Keratinocyte (primary cell): ENCODE measurements at regions not wholly inside any gene's neighbourhood (a gene's known extent, or its start where the extent isn't known, plus 50 kb on each side); places are given as distances from the start of the nearest gene placed in this dataset.

ENCODE experiments used
- DNase-seq: peaks from one replicate; pipeline ENCODE4 v3.0.0-alpha.2; 2011; ENCODE audit warnings: low read depth, missing footprints, low spot score
- FAIRE-seq: peaks from 2 replicates; lab custom pipeline; 2011; peaks lifted over from hg19 to GRCh38; lab: Jason Lieb, UNC
- H2AFZ ChIP-seq: 2 replicates; pipeline ENCODE4 v1.6.0; 2012; ENCODE audit warnings: low read length, control low read depth, inconsistent platforms; ENCODE audit not compliant: control insufficient read depth
- H3K27ac ChIP-seq: 2 replicates; pipeline ENCODE4 v1.5.1; 2011; ENCODE audit warnings: low read length; ENCODE audit not compliant: control insufficient read depth, insufficient read depth
- H3K27me3 ChIP-seq: 3 replicates; pipeline ENCODE4 v1.6.0; 2011; ENCODE audit warnings: low read length; ENCODE audit not compliant: control insufficient read depth, insufficient read depth; ENCODE audit errors: extremely low read depth
- H3K36me3 ChIP-seq, 2 experiments: 2 replicates in 1 of 2; 3 replicates in 1 of 2; pipeline ENCODE4 v1.5.1; 2011; ENCODE audit warnings: low read length in 2 of 2, mild to moderate bottlenecking in 1 of 2; ENCODE audit not compliant: control insufficient read depth in 2 of 2, insufficient read depth in 2 of 2; ENCODE audit errors: extremely low read depth in 1 of 2
- H3K4me1 ChIP-seq: 3 replicates; pipeline ENCODE4 v1.5.1; 2011; ENCODE audit warnings: low read length; ENCODE audit not compliant: control insufficient read depth, insufficient read depth; ENCODE audit errors: extremely low read depth
- H3K4me2 ChIP-seq: 3 replicates; pipeline ENCODE4 v1.6.0; 2011; ENCODE audit warnings: low read depth, low read length; ENCODE audit not compliant: control insufficient read depth, insufficient read depth; ENCODE audit errors: extremely low read depth
- H3K4me3 ChIP-seq, 3 experiments: fragments of 200-600 bp in 1 of 3; sonication (generic) in 1 of 3; 2 replicates in 2 of 3; 3 replicates in 1 of 3; pipeline ENCODE4 v1.5.1; 2011 to 2016; ENCODE audit warnings: low read length in 3 of 3, mild to moderate bottlenecking in 3 of 3, control low read depth in 2 of 3, inconsistent platforms in 1 of 3, low read depth in 1 of 3, mixed read lengths in 1 of 3, mixed run types in 1 of 3, moderate library complexity in 1 of 3; ENCODE audit not compliant: control insufficient read depth in 2 of 3, insufficient read depth in 2 of 3; ENCODE audit errors: extremely low read depth in 1 of 3
- H3K79me2 ChIP-seq: 2 replicates; pipeline ENCODE4 v1.6.0; 2012; ENCODE audit warnings: low read length; ENCODE audit not compliant: control insufficient read depth, insufficient read depth
- H3K9ac ChIP-seq: 3 replicates; pipeline ENCODE4 v1.6.0; 2011; ENCODE audit warnings: low read length; ENCODE audit not compliant: control insufficient read depth, insufficient read depth; ENCODE audit errors: extremely low read depth
- H3K9me1 ChIP-seq: 3 replicates; pipeline ENCODE4 v1.6.0; 2011; ENCODE audit warnings: low read length; ENCODE audit not compliant: control insufficient read depth, insufficient read depth; ENCODE audit errors: extremely low read depth
- H3K9me3 ChIP-seq: 2 replicates; pipeline ENCODE4 v1.5.1; 2012; ENCODE audit warnings: low read depth, low read length; ENCODE audit not compliant: control insufficient read depth
- H4K20me1 ChIP-seq: 3 replicates; pipeline ENCODE4 v1.6.0; 2011; ENCODE audit warnings: low read length; ENCODE audit not compliant: control insufficient read depth, insufficient read depth; ENCODE audit errors: extremely low read depth
- EZH2 ChIP-seq: IDR thresholded peaks from one replicate; pipeline ENCODE4 v1.6.1; 2012; ENCODE audit warnings: inconsistent platforms, mild to moderate bottlenecking, low read length, moderate library complexity
- dilution Hi-C: fragments of 300-500 bp; cut with MboI; formaldehyde crosslinking; loops from one replicate; pipeline ENCODE4 v1.7.0; 2020; ENCODE audit warnings: low sequenced_read_pairs; ENCODE audit not compliant: extremely low pct_ligation_motif_present
- TF ChIP-seq, protein P1 (sequence below), 3 experiments: IDR thresholded peaks in 1 of 3; conservative IDR thresholded peaks in 1 of 3; optimal IDR thresholded peaks in 1 of 3; 2 replicates in 2 of 3; 3 replicates in 1 of 3; pipeline versions ENCODE3 to v1.5.1; 2011; ENCODE audit warnings: low read length in 3 of 3, mild to moderate bottlenecking in 3 of 3, moderate library complexity in 2 of 3, control low read depth in 1 of 3, inconsistent platforms in 1 of 3; ENCODE audit not compliant: insufficient read depth in 2 of 3; ENCODE audit errors: extremely low read depth in 1 of 3

DNA sequence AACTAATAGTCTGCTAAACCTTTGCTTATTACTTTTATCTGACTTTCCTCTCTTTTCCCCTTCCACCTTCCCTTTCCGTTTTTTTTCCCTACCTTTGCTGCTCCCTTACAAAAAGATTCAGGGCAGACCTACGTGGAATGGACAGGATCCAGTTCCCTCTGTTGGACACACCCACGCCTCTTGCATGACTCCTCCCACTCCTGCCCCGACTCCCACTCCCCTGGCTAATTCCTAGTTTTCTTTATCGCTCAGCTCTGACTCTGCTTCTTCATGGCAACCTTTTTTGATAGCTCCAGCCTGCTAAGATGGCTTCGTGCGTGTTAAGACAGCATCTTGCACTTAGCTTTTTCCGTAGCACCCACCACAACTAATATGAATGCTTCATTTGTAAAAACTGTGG, 715.6 kb upstream of the NRSN1 start:
- Histone ChIP-seq H3K4me1 (no peaks in the 10 kb centered on the region), H4K20me1 (no peaks in the 10 kb centered on the region), H3K27me3 (no peaks in the 10 kb centered on the region), H3K4me2 (no peak overlapping the region), H3K4me3 (no peak overlapping the region), H2AFZ (no peak overlapping the region), H3K9me3 (no peaks in the 10 kb centered on the region), H3K79me2 (no peaks in the 10 kb centered on the region), H3K36me3 (no peaks in the 10 kb centered on the region), H3K27ac (no peak overlapping the region), H3K9ac (no peak overlapping the region), H3K9me1 (no peaks in the 10 kb centered on the region)
- FAIRE-seq (no peak), DNase-seq (no peak)
- no peak for TF ChIP-seq EZH2
- TF ChIP-seq, protein P1, sequence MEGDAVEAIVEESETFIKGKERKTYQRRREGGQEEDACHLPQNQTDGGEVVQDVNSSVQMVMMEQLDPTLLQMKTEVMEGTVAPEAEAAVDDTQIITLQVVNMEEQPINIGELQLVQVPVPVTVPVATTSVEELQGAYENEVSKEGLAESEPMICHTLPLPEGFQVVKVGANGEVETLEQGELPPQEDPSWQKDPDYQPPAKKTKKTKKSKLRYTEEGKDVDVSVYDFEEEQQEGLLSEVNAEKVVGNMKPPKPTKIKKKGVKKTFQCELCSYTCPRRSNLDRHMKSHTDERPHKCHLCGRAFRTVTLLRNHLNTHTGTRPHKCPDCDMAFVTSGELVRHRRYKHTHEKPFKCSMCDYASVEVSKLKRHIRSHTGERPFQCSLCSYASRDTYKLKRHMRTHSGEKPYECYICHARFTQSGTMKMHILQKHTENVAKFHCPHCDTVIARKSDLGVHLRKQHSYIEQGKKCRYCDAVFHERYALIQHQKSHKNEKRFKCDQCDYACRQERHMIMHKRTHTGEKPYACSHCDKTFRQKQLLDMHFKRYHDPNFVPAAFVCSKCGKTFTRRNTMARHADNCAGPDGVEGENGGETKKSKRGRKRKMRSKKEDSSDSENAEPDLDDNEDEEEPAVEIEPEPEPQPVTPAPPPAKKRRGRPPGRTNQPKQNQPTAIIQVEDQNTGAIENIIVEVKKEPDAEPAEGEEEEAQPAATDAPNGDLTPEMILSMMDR (optimal IDR thresholded peaks at IDR 0.05 in 1 of 3, IDR thresholded peaks at IDR 0.05 in 1 of 3, conservative IDR thresholded peaks at IDR 0.05 in 1 of 3; ENCODE audit: extremely low read depth in 1 of 3, insufficient read depth in 2 of 3, low read length in 3 of 3) = no peak
- dilution Hi-C loops = no loop called here

DNA sequence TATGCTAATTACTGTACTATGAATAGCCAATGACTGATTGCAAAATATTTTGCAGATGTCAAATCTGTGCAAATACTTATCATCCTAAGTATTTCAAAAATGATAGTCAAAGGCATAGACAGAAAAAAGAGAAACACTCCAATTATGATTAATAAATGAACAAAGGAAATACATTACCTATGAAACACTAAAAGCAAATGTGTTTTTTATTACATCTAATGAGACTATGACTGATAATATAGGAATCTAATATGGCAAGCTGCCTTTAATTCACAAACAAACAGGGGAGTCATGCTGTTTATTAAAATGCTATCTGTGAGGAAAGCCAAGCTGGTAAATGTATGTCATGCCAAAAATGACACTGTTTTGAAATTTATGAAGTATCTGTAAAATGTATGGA, 713.2 kb upstream of the NRSN1 start:
- FAIRE-seq = no peak
- no peak for DNase-seq
- Histone ChIP-seq H3K4me1 (no peaks in the 10 kb centered on the region), H4K20me1 (no peaks in the 10 kb centered on the region), H3K9me3 (no peaks in the 10 kb centered on the region), H3K79me2 (no peaks in the 10 kb centered on the region), H3K4me2 (no peak overlapping the region), H3K36me3 (no peaks in the 10 kb centered on the region), H3K9ac (no peak overlapping the region), H3K27ac (no peak overlapping the region), H3K4me3 (no peak overlapping the region), H3K27me3 (no peaks in the 10 kb centered on the region), H3K9me1 (no peaks in the 10 kb centered on the region), H2AFZ (no peak overlapping the region)
- TF ChIP-seq EZH2 = no peak
- TF ChIP-seq, protein P1 (optimal IDR thresholded peaks at IDR 0.05 in 1 of 3, IDR thresholded peaks at IDR 0.05 in 1 of 3, conservative IDR thresholded peaks at IDR 0.05 in 1 of 3; ENCODE audit: extremely low read depth in 1 of 3, insufficient read depth in 2 of 3, low read length in 3 of 3) = no peak
- dilution Hi-C loops = no loop called here
